WERI-Rb-1 (cell line): ENCODE measurements at regions not wholly inside any gene's neighbourhood (a gene's known extent, or its start where the extent isn't known, plus 50 kb on each side); places are given as distances from the start of the nearest gene placed in this dataset.

Experiments used
- DNase-seq: peaks from one replicate; pipeline ENCODE4 v3.0.0-alpha.2; 2020
- H3K27ac ChIP-seq: fragments of 250-450 bp; sonication (Bioruptor Pico); 2 replicates; pipeline ENCODE4 v1.5.1; 2020; ENCODE audit warnings: mild to moderate bottlenecking, moderate library complexity
- H3K27me3 ChIP-seq: fragments of 250-450 bp; sonication (Bioruptor Pico); 2 replicates; pipeline ENCODE4 v1.5.1; 2021; ENCODE audit warnings: mild to moderate bottlenecking, low read depth, moderate library complexity; ENCODE audit not compliant: insufficient read depth, severe bottlenecking
- H3K36me3 ChIP-seq: fragments of 250-450 bp; sonication (Bioruptor Pico); 2 replicates; pipeline ENCODE4 v1.5.1; 2020; ENCODE audit warnings: mild to moderate bottlenecking, moderate library complexity
- H3K4me3 ChIP-seq: 2 replicates; pipeline ENCODE4 v1.5.1; 2011; ENCODE audit warnings: low read depth, mild to moderate bottlenecking, control low read depth, low read length
- H3K9me3 ChIP-seq: fragments of 250-450 bp; sonication (Bioruptor Pico); 2 replicates; pipeline ENCODE4 v1.5.1; 2021; ENCODE audit warnings: mild to moderate bottlenecking, moderate library complexity; ENCODE audit not compliant: severe bottlenecking
- CTCF ChIP-seq: IDR thresholded peaks from 2 replicates; pipeline ENCODE4 v1.5.1; 2011; ENCODE audit warnings: low read depth, mild to moderate bottlenecking, control low read depth, inconsistent platforms, low read length

DNA sequence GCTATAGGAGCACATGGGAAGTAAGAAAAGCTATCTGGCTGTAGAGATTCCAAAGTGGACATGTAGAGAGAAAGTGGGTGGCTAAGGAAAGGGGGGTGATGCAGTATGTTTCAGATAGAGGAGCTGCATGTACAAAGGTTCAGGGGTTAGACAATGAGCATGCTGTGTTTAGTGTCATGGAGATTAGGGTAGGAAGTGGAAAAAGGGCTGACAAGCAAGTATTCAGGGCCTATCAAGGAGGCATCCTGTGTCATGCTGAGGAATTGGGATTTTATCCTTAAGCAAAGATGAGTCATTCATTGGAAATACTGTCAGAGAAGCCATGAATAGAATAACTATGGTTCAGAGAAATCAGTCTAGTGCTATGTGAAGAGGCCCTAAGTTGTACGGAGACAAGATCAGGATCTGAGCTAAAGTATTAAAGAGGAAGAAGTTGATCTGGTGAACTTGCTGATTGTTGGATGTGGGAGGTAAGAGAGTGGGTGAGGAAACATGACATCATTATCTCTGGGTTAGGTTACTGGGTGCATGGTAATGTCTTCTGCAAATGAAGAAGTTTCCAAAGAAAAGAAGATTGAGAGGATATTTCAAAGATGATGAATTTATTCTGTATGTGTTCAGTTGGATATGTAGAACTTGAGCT is 176.7 kb upstream of the GOLIM4 start:
- Histone ChIP-seq H3K4me3 (no peak overlapping the region), H3K27me3 (no peaks in the 10 kb centered on the region), H3K27ac (no peak overlapping the region), H3K36me3 (no peaks in the 10 kb centered on the region), H3K9me3 (no peaks in the 10 kb centered on the region)
- DNase-seq = no peak
- no peak for TF ChIP-seq CTCF

GRCh38 chr3:168271932-168272331 is 176.2 kb upstream of the GOLIM4 start:
- Histone ChIP-seq H3K36me3 (no peaks in the 10 kb centered on the region), H3K27me3 (no peaks in the 10 kb centered on the region)
- no peak for TF ChIP-seq CTCF

DNA sequence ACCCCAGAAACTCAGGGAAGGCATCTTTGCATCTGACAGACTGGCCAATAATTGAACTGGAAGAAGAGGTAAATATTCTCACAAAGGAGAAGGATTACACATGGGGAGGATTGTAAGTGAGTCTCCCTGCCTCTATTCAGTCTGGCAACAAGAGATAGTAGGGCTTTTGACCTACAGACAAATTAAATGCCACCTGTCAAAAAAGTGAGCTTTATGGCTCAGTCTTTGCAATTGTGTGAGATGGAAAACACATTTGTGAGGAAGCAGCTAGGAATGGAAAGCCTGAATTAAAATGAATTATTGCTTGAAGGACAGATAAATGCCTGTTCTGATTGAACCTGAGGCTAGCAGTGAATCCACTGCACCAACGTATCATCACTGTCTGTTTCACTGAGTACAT is 173.3 kb upstream of the GOLIM4 start:
- Histone ChIP-seq H3K4me3 (no peak overlapping the region), H3K9me3 (no peaks in the 10 kb centered on the region), H3K27me3 (no peaks in the 10 kb centered on the region), H3K27ac (no peak overlapping the region), H3K36me3 (no peaks in the 10 kb centered on the region)
- TF ChIP-seq CTCF = no peak
- DNase-seq = no peak

More at GRCh38 chr3:168271932-168272331, 176.2 kb upstream of the GOLIM4 start:
- DNase-seq = no peak
- no peak overlapping the region for H3K27ac ChIP-seq
- no peaks in the 10 kb centered on the region for H3K9me3 ChIP-seq
- no peak overlapping the region for H3K4me3 ChIP-seq

DNA sequence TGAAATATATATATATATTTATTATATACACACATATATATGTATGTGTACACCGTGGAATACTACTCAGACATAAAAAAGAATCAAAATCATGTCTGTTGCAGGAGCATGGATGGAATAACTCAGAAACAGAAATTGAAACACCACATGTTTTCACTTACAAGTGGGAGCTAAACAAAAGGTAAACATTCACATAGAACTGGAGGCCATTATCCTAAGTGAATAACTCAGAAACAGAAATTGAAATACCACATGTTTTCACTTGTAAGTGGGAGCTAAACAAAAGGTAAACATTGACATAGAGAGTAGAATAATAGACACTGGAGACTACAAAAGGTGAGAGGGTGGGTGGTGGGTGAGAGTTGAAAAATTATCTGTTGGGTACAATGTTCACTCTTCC is 171.5 kb upstream of the GOLIM4 start:
- Histone ChIP-seq H3K4me3 (no peak overlapping the region), H3K27me3 (no peaks in the 10 kb centered on the region)
- no peak for TF ChIP-seq CTCF

GRCh38 chr3:168266335-168266734 is 170.6 kb upstream of the GOLIM4 start:
- TF ChIP-seq CTCF = no peak
- H3K27me3 ChIP-seq = no peaks in the 10 kb centered on the region
- H3K4me3 ChIP-seq = no peak overlapping the region
- no peak overlapping the region for H3K27ac ChIP-seq
- H3K9me3 ChIP-seq = no peaks in the 10 kb centered on the region
- H3K36me3 ChIP-seq = no peaks in the 10 kb centered on the region
- no peak for DNase-seq

More for the DNA sequence above, 171.5 kb upstream of the GOLIM4 start:
- H3K27ac ChIP-seq = no peak overlapping the region
- DNase-seq = no peak
- H3K36me3 ChIP-seq = no peaks in the 10 kb centered on the region
- no peaks in the 10 kb centered on the region for H3K9me3 ChIP-seq

DNA sequence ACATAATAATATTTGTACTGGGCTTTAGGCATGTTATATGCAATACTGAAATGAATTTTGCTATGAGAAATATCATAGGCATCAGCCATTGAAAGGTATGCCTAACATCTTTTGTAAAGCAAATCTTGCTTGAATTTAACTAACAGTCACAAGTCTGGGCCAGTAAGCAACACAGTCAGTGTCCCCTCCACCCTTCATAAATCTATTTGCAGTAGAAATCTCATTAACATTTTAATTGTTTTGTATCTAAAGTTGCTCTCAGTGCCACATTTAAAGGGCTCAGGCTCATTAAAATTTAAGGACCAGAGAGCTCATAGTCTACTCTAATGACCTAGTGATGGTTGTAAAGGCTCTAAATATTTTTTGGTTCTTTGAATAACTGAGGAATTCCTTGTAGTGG is 167.2 kb upstream of the GOLIM4 start:
- no peaks in the 10 kb centered on the region for H3K27me3 ChIP-seq
- H3K27ac ChIP-seq = no peak overlapping the region
- H3K36me3 ChIP-seq = no peaks in the 10 kb centered on the region
- H3K9me3 ChIP-seq = no peaks in the 10 kb centered on the region
- TF ChIP-seq CTCF = no peak
- H3K4me3 ChIP-seq = no peak overlapping the region
- DNase-seq = no peak
